ENCODE measurements at regions not wholly inside any gene's neighbourhood (a gene's known extent, or its start where the extent isn't known, plus 50 kb on each side); places are given as distances from the start of the nearest gene placed in this dataset.

GRCh38 chr10:9634466-9634865 is 1383.2 kb upstream of the CELF2 start:
- Histone ChIP-seq H3K27me3 (ENCODE audit: insufficient read depth, low read length, poor library complexity) (no peaks in the 10 kb centered on the region), H3K56ac (ENCODE audit: low read length) (no peak overlapping the region), H4K8ac (ENCODE audit: low read depth, low read length) (no peak overlapping the region), H3K4me2 (ENCODE audit: low read length) (no peak overlapping the region), H3K4ac (ENCODE audit: low read depth, low read length) (no peak overlapping the region), H2BK120ac (ENCODE audit: low read depth, low read length) (no peak overlapping the region), H3K27ac (ENCODE audit: low read depth, low read length) (no peak overlapping the region), H3K4me1 (ENCODE audit: control insufficient read depth, low read depth, low read length) (no peaks in the 10 kb centered on the region), H3K36me3 (ENCODE audit: control insufficient read depth, insufficient read depth, low read length) (no peaks in the 10 kb centered on the region), H3K79me1 (ENCODE audit: low read length) (no peaks in the 10 kb centered on the region), H3K9ac (ENCODE audit: low read length) (no peak overlapping the region), H3K23ac (ENCODE audit: low read length) (no peak overlapping the region), H2AK5ac (ENCODE audit: low read length) (no peak overlapping the region), H2BK5ac (ENCODE audit: low read length) (no peak overlapping the region), H2BK15ac (replicated peaks; ENCODE audit: low read depth) (no peak overlapping the region), H3K4me3 (ENCODE audit: low read length) (no peak overlapping the region), H3K79me2 (ENCODE audit: control insufficient read depth, insufficient read depth, low read length) (no peaks in the 10 kb centered on the region), H3K18ac (ENCODE audit: low read length) (no peak overlapping the region), H4K5ac (ENCODE audit: low read length) (no peak overlapping the region)
- DNase-seq: no peak
- WGBS (ENCODE audit: extremely low coverage, insufficient coverage, low lambda C conversion rate): 100% methylated on average over 1 of the region's 3 CpGs

DNA sequence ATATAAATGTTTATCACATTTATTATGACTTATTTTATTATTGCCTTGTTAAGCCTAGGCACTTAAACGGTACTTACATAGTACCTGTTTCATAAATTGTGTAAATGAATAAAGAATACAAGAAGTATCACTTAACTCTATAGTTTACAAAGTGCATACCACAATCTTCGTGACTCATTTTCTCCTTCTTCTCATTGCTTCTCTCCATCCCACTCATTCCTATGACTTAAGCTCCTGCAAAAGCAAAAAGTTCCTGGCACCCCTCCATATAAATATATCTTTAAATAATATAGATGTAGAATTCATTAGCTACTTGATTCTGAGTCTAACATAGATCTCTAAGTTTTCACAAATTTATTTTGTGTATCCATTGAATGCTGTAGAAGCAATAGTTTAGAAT is 1382.0 kb upstream of the CELF2 start:
- H3K27me3 ChIP-seq (ENCODE audit: insufficient read depth, low read length, poor library complexity): no peaks in the 10 kb centered on the region
- H3K79me2 ChIP-seq (ENCODE audit: control insufficient read depth, insufficient read depth, low read length): no peaks in the 10 kb centered on the region
- H2BK5ac ChIP-seq (ENCODE audit: low read length): no peak overlapping the region
- no peak overlapping the region for H3K23ac ChIP-seq (ENCODE audit: low read length)
- no peaks in the 10 kb centered on the region for H3K36me3 ChIP-seq (ENCODE audit: control insufficient read depth, insufficient read depth, low read length)
- H4K8ac ChIP-seq (ENCODE audit: low read depth, low read length): no peak overlapping the region
- H3K27ac ChIP-seq (ENCODE audit: low read depth, low read length): no peak overlapping the region
- H3K56ac ChIP-seq (ENCODE audit: low read length): no peak overlapping the region
- H3K4me1 ChIP-seq (ENCODE audit: control insufficient read depth, low read depth, low read length): no peaks in the 10 kb centered on the region
- H2BK15ac ChIP-seq (replicated peaks; ENCODE audit: low read depth): no peak overlapping the region
- no peak for DNase-seq
- H3K4me3 ChIP-seq (ENCODE audit: low read length): no peak overlapping the region
- H3K9ac ChIP-seq (ENCODE audit: low read length): no peak overlapping the region
- WGBS (ENCODE audit: extremely low coverage, insufficient coverage, low lambda C conversion rate): no CpG with 5 or more reads among the region's 2 CpGs
- H2AK5ac ChIP-seq (ENCODE audit: low read length): no peak overlapping the region
- no peak overlapping the region for H3K18ac ChIP-seq (ENCODE audit: low read length)
- no peak overlapping the region for H3K4me2 ChIP-seq (ENCODE audit: low read length)
- no peak overlapping the region for H3K4ac ChIP-seq (ENCODE audit: low read depth, low read length)
- H2BK120ac ChIP-seq (ENCODE audit: low read depth, low read length): no peak overlapping the region
- H3K79me1 ChIP-seq (ENCODE audit: low read length): no peaks in the 10 kb centered on the region
- no peak overlapping the region for H4K5ac ChIP-seq (ENCODE audit: low read length)

DNA sequence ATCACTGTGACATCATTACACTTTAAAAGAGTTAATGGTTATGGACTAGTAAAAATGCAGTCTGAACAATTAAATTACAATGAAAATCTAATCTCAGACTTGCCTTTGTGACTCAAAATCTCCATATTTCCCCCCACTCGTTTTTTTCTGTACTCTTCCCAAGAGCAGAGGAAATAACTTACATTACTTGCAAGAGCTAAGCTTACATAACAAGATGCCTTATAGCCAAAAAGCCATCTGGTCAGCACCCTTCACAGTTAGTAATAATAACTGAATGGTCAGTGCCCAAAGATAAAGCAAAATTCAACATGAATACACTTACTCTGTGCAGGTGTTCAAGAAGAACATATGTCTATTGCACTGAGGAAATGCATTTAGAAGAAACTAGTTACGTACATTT is 1381.5 kb upstream of the CELF2 start:
- H3K4me2 ChIP-seq (ENCODE audit: low read length): no peak overlapping the region

GRCh38 chr10:9643782-9644181 is 1373.9 kb upstream of the CELF2 start:
- no CpG with 5 or more reads among the region's 1 CpG for whole genome bisulfite sequencing (ENCODE audit: extremely low coverage, insufficient coverage, low lambda C conversion rate)
- Histone ChIP-seq H4K5ac (ENCODE audit: low read length) (no peak overlapping the region), H3K9ac (ENCODE audit: low read length) (no peak overlapping the region), H3K18ac (ENCODE audit: low read length) (no peak overlapping the region), H2BK120ac (ENCODE audit: low read depth, low read length) (no peak overlapping the region), H3K27ac (ENCODE audit: low read depth, low read length) (no peak overlapping the region), H3K4me2 (ENCODE audit: low read length) (no peak overlapping the region), H2AK5ac (ENCODE audit: low read length) (no peak overlapping the region), H3K79me1 (ENCODE audit: low read length) (no peaks in the 10 kb centered on the region), H4K8ac (ENCODE audit: low read depth, low read length) (no peak overlapping the region), H2BK5ac (ENCODE audit: low read length) (no peak overlapping the region), H3K4me3 (ENCODE audit: low read length) (no peak overlapping the region), H3K27me3 (ENCODE audit: insufficient read depth, low read length, poor library complexity) (no peaks in the 10 kb centered on the region), H3K4ac (ENCODE audit: low read depth, low read length) (no peak overlapping the region), H3K56ac (ENCODE audit: low read length) (no peak overlapping the region), H2BK15ac (replicated peaks; ENCODE audit: low read depth) (no peak overlapping the region), H3K4me1 (ENCODE audit: control insufficient read depth, low read depth, low read length) (no peaks in the 10 kb centered on the region), H3K36me3 (ENCODE audit: control insufficient read depth, insufficient read depth, low read length) (no peaks in the 10 kb centered on the region), H3K79me2 (ENCODE audit: control insufficient read depth, insufficient read depth, low read length) (no peaks in the 10 kb centered on the region), H3K23ac (ENCODE audit: low read length) (no peak overlapping the region)
- DNase-seq: no peak

More for the DNA sequence above, 1381.5 kb upstream of the CELF2 start:
- Histone ChIP-seq H4K8ac (ENCODE audit: low read depth, low read length) (no peak overlapping the region), H2AK5ac (ENCODE audit: low read length) (no peak overlapping the region), H3K79me2 (ENCODE audit: control insufficient read depth, insufficient read depth, low read length) (no peaks in the 10 kb centered on the region), H4K5ac (ENCODE audit: low read length) (no peak overlapping the region), H3K18ac (ENCODE audit: low read length) (no peak overlapping the region), H3K36me3 (ENCODE audit: control insufficient read depth, insufficient read depth, low read length) (no peaks in the 10 kb centered on the region), H2BK15ac (replicated peaks; ENCODE audit: low read depth) (no peak overlapping the region), H2BK120ac (ENCODE audit: low read depth, low read length) (no peak overlapping the region), H3K27ac (ENCODE audit: low read depth, low read length) (no peak overlapping the region), H2BK5ac (ENCODE audit: low read length) (no peak overlapping the region), H3K23ac (ENCODE audit: low read length) (no peak overlapping the region), H3K4me1 (ENCODE audit: control insufficient read depth, low read depth, low read length) (no peaks in the 10 kb centered on the region), H3K4me3 (ENCODE audit: low read length) (no peak overlapping the region), H3K9ac (ENCODE audit: low read length) (no peak overlapping the region), H3K4ac (ENCODE audit: low read depth, low read length) (no peak overlapping the region), H3K27me3 (ENCODE audit: insufficient read depth, low read length, poor library complexity) (no peaks in the 10 kb centered on the region), H3K79me1 (ENCODE audit: low read length) (no peaks in the 10 kb centered on the region), H3K56ac (ENCODE audit: low read length) (no peak overlapping the region)
- no peak for DNase-seq
- no CpG with 5 or more reads among the region's 2 CpGs for WGBS (ENCODE audit: extremely low coverage, insufficient coverage, low lambda C conversion rate)

- Histone ChIP-seq H3K36me3 (ENCODE audit: control insufficient read depth, insufficient read depth, low read length) (no peaks in the 10 kb centered on the region), H3K4ac (ENCODE audit: low read depth, low read length) (no peak overlapping the region), H3K79me1 (ENCODE audit: low read length) (no peaks in the 10 kb centered on the region), H3K23ac (ENCODE audit: low read length) (no peak overlapping the region), H3K9ac (ENCODE audit: low read length) (no peak overlapping the region), H3K27ac (ENCODE audit: low read depth, low read length) (no peak overlapping the region), H3K18ac (ENCODE audit: low read length) (no peak overlapping the region), H4K8ac (ENCODE audit: low read depth, low read length) (no peak overlapping the region), H3K4me1 (ENCODE audit: control insufficient read depth, low read depth, low read length) (no peaks in the 10 kb centered on the region), H3K4me3 (ENCODE audit: low read length) (no peak overlapping the region), H3K56ac (ENCODE audit: low read length) (no peak overlapping the region), H3K4me2 (ENCODE audit: low read length) (no peak overlapping the region), H2BK15ac (replicated peaks; ENCODE audit: low read depth) (no peak overlapping the region), H4K5ac (ENCODE audit: low read length) (no peak overlapping the region), H2BK5ac (ENCODE audit: low read length) (no peak overlapping the region), H3K27me3 (ENCODE audit: insufficient read depth, low read length, poor library complexity) (no peaks in the 10 kb centered on the region), H3K79me2 (ENCODE audit: control insufficient read depth, insufficient read depth, low read length) (no peaks in the 10 kb centered on the region), H2BK120ac (ENCODE audit: low read depth, low read length) (no peak overlapping the region), H2AK5ac (ENCODE audit: low read length) (no peak overlapping the region)
- DNase-seq: no peak
- WGBS (ENCODE audit: extremely low coverage, insufficient coverage, low lambda C conversion rate): no CpG with 5 or more reads among the region's 3 CpGs
Observed at GRCh38 chr10:9645404-9645803, 1372.3 kb upstream of the CELF2 start.

DNA sequence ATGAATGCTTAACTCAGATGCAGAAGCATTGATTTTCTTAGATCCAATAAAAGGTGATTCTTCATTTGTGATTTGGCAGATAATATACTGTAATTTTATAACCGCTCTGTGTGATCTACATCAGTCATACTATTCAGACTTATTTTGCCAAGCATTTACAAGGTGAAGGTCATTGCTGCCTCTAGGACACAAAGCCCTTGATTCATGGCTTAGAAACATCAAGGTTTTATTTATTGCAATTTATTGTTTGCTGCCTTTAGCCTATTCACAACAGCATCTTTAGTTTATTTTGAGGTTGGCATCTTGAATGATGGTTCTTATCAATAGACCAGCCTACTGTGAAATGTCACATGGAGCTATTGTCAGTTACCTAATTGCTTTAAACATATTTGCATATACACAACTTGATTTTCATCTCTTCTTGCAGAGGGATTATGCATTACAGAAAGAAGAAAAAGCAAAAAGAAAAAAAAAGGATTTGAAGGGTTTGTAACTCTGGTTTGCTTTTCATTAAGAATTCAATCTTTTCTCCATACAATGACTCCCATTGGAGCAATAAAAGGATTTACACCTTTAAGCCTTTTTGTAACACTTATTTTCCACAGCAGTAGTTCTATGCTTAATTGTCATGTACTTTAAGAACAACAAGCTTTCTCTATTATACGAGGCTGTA is 1371.6 kb upstream of the CELF2 start:
- Histone ChIP-seq H3K27me3 (ENCODE audit: insufficient read depth, low read length, poor library complexity) (no peaks in the 10 kb centered on the region), H2BK5ac (ENCODE audit: low read length) (no peak overlapping the region), H4K8ac (ENCODE audit: low read depth, low read length) (no peak overlapping the region), H3K36me3 (ENCODE audit: control insufficient read depth, insufficient read depth, low read length) (no peaks in the 10 kb centered on the region), H3K27ac (ENCODE audit: low read depth, low read length) (no peak overlapping the region), H2BK15ac (replicated peaks; ENCODE audit: low read depth) (no peak overlapping the region), H4K5ac (ENCODE audit: low read length) (no peak overlapping the region), H3K56ac (ENCODE audit: low read length) (no peak overlapping the region), H2BK120ac (ENCODE audit: low read depth, low read length) (no peak overlapping the region), H3K9ac (ENCODE audit: low read length) (no peak overlapping the region), H3K4ac (ENCODE audit: low read depth, low read length) (no peak overlapping the region), H3K18ac (ENCODE audit: low read length) (no peak overlapping the region), H3K79me2 (ENCODE audit: control insufficient read depth, insufficient read depth, low read length) (no peaks in the 10 kb centered on the region), H3K4me3 (ENCODE audit: low read length) (no peak overlapping the region), H3K4me2 (ENCODE audit: low read length) (no peak overlapping the region), H3K79me1 (ENCODE audit: low read length) (no peaks in the 10 kb centered on the region), H3K4me1 (ENCODE audit: control insufficient read depth, low read depth, low read length) (no peaks in the 10 kb centered on the region), H3K23ac (ENCODE audit: low read length) (no peak overlapping the region), H2AK5ac (ENCODE audit: low read length) (no peak overlapping the region)
- DNase-seq: peak; percentile 16
- no CpG with 5 or more reads among the region's 2 CpGs for WGBS (ENCODE audit: extremely low coverage, insufficient coverage, low lambda C conversion rate)

All from mesendoderm (in vitro differentiated cells).